Keratinocyte (primary cell): ENCODE measurements at regions not wholly inside any gene's neighbourhood (a gene's known extent, or its start where the extent isn't known, plus 50 kb on each side); places are given as distances from the start of the nearest gene placed in this dataset.

Experiments used
- DNase-seq: peaks from one replicate; pipeline ENCODE4 v3.0.0-alpha.2; 2011; ENCODE audit warnings: low read depth, missing footprints, low spot score
- FAIRE-seq: peaks from 2 replicates; lab custom pipeline; 2011; peaks lifted over from hg19 to GRCh38; lab: Jason Lieb, UNC
- H2AFZ ChIP-seq: 2 replicates; pipeline ENCODE4 v1.6.0; 2012; ENCODE audit warnings: low read length, control low read depth, inconsistent platforms; ENCODE audit not compliant: control insufficient read depth
- H3K27ac ChIP-seq: 2 replicates; pipeline ENCODE4 v1.5.1; 2011; ENCODE audit warnings: low read length; ENCODE audit not compliant: control insufficient read depth, insufficient read depth
- H3K27me3 ChIP-seq: 3 replicates; pipeline ENCODE4 v1.6.0; 2011; ENCODE audit warnings: low read length; ENCODE audit not compliant: control insufficient read depth, insufficient read depth; ENCODE audit errors: extremely low read depth
- H3K36me3 ChIP-seq, 2 experiments: 2 replicates in 1 of 2; 3 replicates in 1 of 2; pipeline ENCODE4 v1.5.1; 2011; ENCODE audit warnings: low read length in 2 of 2, mild to moderate bottlenecking in 1 of 2; ENCODE audit not compliant: control insufficient read depth in 2 of 2, insufficient read depth in 2 of 2; ENCODE audit errors: extremely low read depth in 1 of 2
- H3K4me1 ChIP-seq: 3 replicates; pipeline ENCODE4 v1.5.1; 2011; ENCODE audit warnings: low read length; ENCODE audit not compliant: control insufficient read depth, insufficient read depth; ENCODE audit errors: extremely low read depth
- H3K4me2 ChIP-seq: 3 replicates; pipeline ENCODE4 v1.6.0; 2011; ENCODE audit warnings: low read depth, low read length; ENCODE audit not compliant: control insufficient read depth, insufficient read depth; ENCODE audit errors: extremely low read depth
- H3K4me3 ChIP-seq, 3 experiments: fragments of 200-600 bp in 1 of 3; sonication (generic) in 1 of 3; 2 replicates in 2 of 3; 3 replicates in 1 of 3; pipeline ENCODE4 v1.5.1; 2011 to 2016; ENCODE audit warnings: low read length in 3 of 3, mild to moderate bottlenecking in 3 of 3, control low read depth in 2 of 3, inconsistent platforms in 1 of 3, low read depth in 1 of 3, mixed read lengths in 1 of 3, mixed run types in 1 of 3, moderate library complexity in 1 of 3; ENCODE audit not compliant: control insufficient read depth in 2 of 3, insufficient read depth in 2 of 3; ENCODE audit errors: extremely low read depth in 1 of 3
- H3K79me2 ChIP-seq: 2 replicates; pipeline ENCODE4 v1.6.0; 2012; ENCODE audit warnings: low read length; ENCODE audit not compliant: control insufficient read depth, insufficient read depth
- H3K9ac ChIP-seq: 3 replicates; pipeline ENCODE4 v1.6.0; 2011; ENCODE audit warnings: low read length; ENCODE audit not compliant: control insufficient read depth, insufficient read depth; ENCODE audit errors: extremely low read depth
- H3K9me1 ChIP-seq: 3 replicates; pipeline ENCODE4 v1.6.0; 2011; ENCODE audit warnings: low read length; ENCODE audit not compliant: control insufficient read depth, insufficient read depth; ENCODE audit errors: extremely low read depth
- H3K9me3 ChIP-seq: 2 replicates; pipeline ENCODE4 v1.5.1; 2012; ENCODE audit warnings: low read depth, low read length; ENCODE audit not compliant: control insufficient read depth
- H4K20me1 ChIP-seq: 3 replicates; pipeline ENCODE4 v1.6.0; 2011; ENCODE audit warnings: low read length; ENCODE audit not compliant: control insufficient read depth, insufficient read depth; ENCODE audit errors: extremely low read depth
- EZH2 ChIP-seq: IDR thresholded peaks from one replicate; pipeline ENCODE4 v1.6.1; 2012; ENCODE audit warnings: inconsistent platforms, mild to moderate bottlenecking, low read length, moderate library complexity
- dilution Hi-C: fragments of 300-500 bp; cut with MboI; formaldehyde crosslinking; loops from one replicate; pipeline ENCODE4 v1.7.0; 2020; ENCODE audit warnings: low sequenced_read_pairs; ENCODE audit not compliant: extremely low pct_ligation_motif_present
- TF ChIP-seq, protein P1 (sequence below), 3 experiments: IDR thresholded peaks in 1 of 3; conservative IDR thresholded peaks in 1 of 3; optimal IDR thresholded peaks in 1 of 3; 2 replicates in 2 of 3; 3 replicates in 1 of 3; pipeline versions ENCODE3 to v1.5.1; 2011; ENCODE audit warnings: low read length in 3 of 3, mild to moderate bottlenecking in 3 of 3, moderate library complexity in 2 of 3, control low read depth in 1 of 3, inconsistent platforms in 1 of 3; ENCODE audit not compliant: insufficient read depth in 2 of 3; ENCODE audit errors: extremely low read depth in 1 of 3

DNA sequence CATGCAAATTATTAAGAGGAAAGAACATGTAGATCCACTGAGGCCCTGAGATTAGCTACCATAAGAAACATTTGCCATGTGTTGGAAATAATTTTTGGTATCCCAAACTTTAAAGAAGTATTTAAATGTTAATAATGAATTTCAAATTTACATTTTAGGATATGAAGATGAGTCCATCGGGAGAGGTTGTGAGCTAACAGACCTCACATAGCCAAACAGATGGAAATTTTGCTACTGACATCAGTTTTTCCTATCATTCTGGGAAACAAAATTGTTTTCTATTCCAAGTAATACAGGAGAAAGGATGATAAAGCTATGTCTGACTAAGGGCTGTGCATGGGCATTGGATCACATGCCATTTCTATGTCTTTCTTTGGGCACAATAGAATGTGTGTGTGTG is 809.6 kb downstream of the TENT5A start:
- Histone ChIP-seq H3K4me1 (no peaks in the 10 kb centered on the region), H3K79me2 (no peaks in the 10 kb centered on the region), H3K9me1 (no peaks in the 10 kb centered on the region), H3K9ac (no peak overlapping the region), H3K4me2 (no peak overlapping the region), H2AFZ (no peak overlapping the region), H3K9me3 (no peaks in the 10 kb centered on the region), H3K27ac (no peak overlapping the region), H3K36me3 (no peaks in the 10 kb centered on the region), H3K27me3 (no peaks in the 10 kb centered on the region), H3K4me3 (no peak overlapping the region), H4K20me1 (no peaks in the 10 kb centered on the region)
- no peak for DNase-seq
- dilution Hi-C loops: no loop called here
- FAIRE-seq: no peak
- TF ChIP-seq, protein P1, sequence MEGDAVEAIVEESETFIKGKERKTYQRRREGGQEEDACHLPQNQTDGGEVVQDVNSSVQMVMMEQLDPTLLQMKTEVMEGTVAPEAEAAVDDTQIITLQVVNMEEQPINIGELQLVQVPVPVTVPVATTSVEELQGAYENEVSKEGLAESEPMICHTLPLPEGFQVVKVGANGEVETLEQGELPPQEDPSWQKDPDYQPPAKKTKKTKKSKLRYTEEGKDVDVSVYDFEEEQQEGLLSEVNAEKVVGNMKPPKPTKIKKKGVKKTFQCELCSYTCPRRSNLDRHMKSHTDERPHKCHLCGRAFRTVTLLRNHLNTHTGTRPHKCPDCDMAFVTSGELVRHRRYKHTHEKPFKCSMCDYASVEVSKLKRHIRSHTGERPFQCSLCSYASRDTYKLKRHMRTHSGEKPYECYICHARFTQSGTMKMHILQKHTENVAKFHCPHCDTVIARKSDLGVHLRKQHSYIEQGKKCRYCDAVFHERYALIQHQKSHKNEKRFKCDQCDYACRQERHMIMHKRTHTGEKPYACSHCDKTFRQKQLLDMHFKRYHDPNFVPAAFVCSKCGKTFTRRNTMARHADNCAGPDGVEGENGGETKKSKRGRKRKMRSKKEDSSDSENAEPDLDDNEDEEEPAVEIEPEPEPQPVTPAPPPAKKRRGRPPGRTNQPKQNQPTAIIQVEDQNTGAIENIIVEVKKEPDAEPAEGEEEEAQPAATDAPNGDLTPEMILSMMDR (optimal IDR thresholded peaks at IDR 0.05 in 1 of 3, IDR thresholded peaks at IDR 0.05 in 1 of 3, conservative IDR thresholded peaks at IDR 0.05 in 1 of 3; ENCODE audit: extremely low read depth in 1 of 3, insufficient read depth in 2 of 3, low read length in 3 of 3): no peak
- no peak for TF ChIP-seq EZH2

DNA sequence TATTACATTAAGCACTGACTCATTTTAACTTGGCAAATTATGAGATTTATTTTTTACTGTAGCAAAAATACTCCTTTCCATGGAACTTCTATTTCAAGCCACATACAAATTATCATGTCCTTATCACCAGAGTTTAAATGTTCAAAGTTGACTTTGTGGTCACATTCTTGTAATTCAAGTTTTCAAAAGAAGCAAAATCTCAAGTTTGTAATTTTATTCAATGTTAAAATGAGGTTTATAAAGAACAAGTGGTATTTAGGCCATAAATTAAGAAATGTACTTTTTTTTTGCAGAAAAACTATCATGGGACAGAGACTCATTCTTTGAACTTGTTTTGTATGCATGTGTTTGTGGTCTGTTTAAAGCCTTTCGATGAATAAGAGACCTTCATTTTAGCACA is 811.5 kb downstream of the TENT5A start:
- no peaks in the 10 kb centered on the region for H3K4me1 ChIP-seq
- no peak for TF ChIP-seq EZH2
- TF ChIP-seq, protein P1 (optimal IDR thresholded peaks at IDR 0.05 in 1 of 3, IDR thresholded peaks at IDR 0.05 in 1 of 3, conservative IDR thresholded peaks at IDR 0.05 in 1 of 3; ENCODE audit: extremely low read depth in 1 of 3, insufficient read depth in 2 of 3, low read length in 3 of 3): no peak
- no peak overlapping the region for H2AFZ ChIP-seq
- no peak overlapping the region for H3K4me2 ChIP-seq
- H4K20me1 ChIP-seq: no peaks in the 10 kb centered on the region
- no peaks in the 10 kb centered on the region for H3K79me2 ChIP-seq
- no peaks in the 10 kb centered on the region for H3K36me3 ChIP-seq
- H3K27me3 ChIP-seq: no peaks in the 10 kb centered on the region
- H3K9me1 ChIP-seq: no peaks in the 10 kb centered on the region
- H3K9me3 ChIP-seq: no peaks in the 10 kb centered on the region
- no peak overlapping the region for H3K4me3 ChIP-seq
- DNase-seq: no peak
- H3K9ac ChIP-seq: no peak overlapping the region
- FAIRE-seq: no peak
- H3K27ac ChIP-seq: no peak overlapping the region
- dilution Hi-C loops: no loop called here
